ENCODE measurements at regions not wholly inside any gene's neighbourhood (a gene's known extent, or its start where the extent isn't known, plus 50 kb on each side); places are given as distances from the start of the nearest gene placed in this dataset.

GRCh38 chr3:11090551-11090950, 63.7 kb upstream of the HRH1 start:
- TF ChIP-seq CTCF (IDR thresholded peaks at IDR 0.05) (no peak), EP300 (IDR thresholded peaks at IDR 0.05; ENCODE audit: low read depth) (no peak), POLR2AphosphoS5 (IDR thresholded peaks at IDR 0.05) (peak; percentile 16 to 43 (median 42))

All from transverse colon (tissue), 4 donors.